SU-DHL-6 (cell line): ENCODE measurements at regions not wholly inside any gene's neighbourhood (a gene's known extent, or its start where the extent isn't known, plus 50 kb on each side); places are given as distances from the start of the nearest gene placed in this dataset.

Source experiments
- H2AFZ ChIP-seq: fragments of 200-600 bp; sonication (generic); 2 replicates; pipeline ENCODE4 v1.6.1; 2014; ENCODE audit warnings: low read depth, mild to moderate bottlenecking, moderate library complexity, mixed read lengths, antibody characterized with exemption, low read length; ENCODE audit not compliant: severe bottlenecking
- H3F3A ChIP-seq: fragments of 200-600 bp; shearing (Covaris generic); 2 replicates; pipeline ENCODE4 v1.6.0; 2016; ENCODE audit warnings: antibody characterized with exemption, mild to moderate bottlenecking; ENCODE audit not compliant: insufficient read depth
- H3K27ac ChIP-seq: fragments of 200-600 bp; sonication (generic); 2 replicates; pipeline ENCODE4 v1.5.1; 2016; ENCODE audit warnings: low read depth, mild to moderate bottlenecking, low read length, moderate library complexity, mixed read lengths
- H3K27me3 ChIP-seq: fragments of 200-600 bp; sonication (generic), shearing (Covaris generic); 2 replicates; pipeline ENCODE4 v1.6.0; 2014; ENCODE audit warnings: mild to moderate bottlenecking, low read length
- H3K36me3 ChIP-seq: fragments of 200-600 bp; sonication (generic); 2 replicates; pipeline ENCODE4 v1.6.1; 2014; ENCODE audit warnings: mild to moderate bottlenecking, low read length, mixed read lengths
- H3K4me2 ChIP-seq: fragments of 300-600, 200-600 bp; shearing (Covaris generic), sonication (generic); 2 replicates; pipeline ENCODE4 v1.6.0; 2014; ENCODE audit warnings: low read length, low read depth, mild to moderate bottlenecking; ENCODE audit not compliant: poor library complexity, severe bottlenecking
- H3K4me3 ChIP-seq: fragments of 200-600 bp; sonication (generic); 2 replicates; pipeline ENCODE4 v1.5.1; 2014; ENCODE audit warnings: antibody characterized with exemption, low read length, mild to moderate bottlenecking, mixed read lengths; ENCODE audit not compliant: insufficient read depth, poor library complexity, severe bottlenecking
- H3K79me2 ChIP-seq: fragments of 200-600 bp; sonication (generic); 2 replicates; pipeline ENCODE4 v1.6.1; 2014; ENCODE audit warnings: mild to moderate bottlenecking, low read length, moderate library complexity; ENCODE audit not compliant: insufficient read depth
- H3K9ac ChIP-seq: fragments of 200-600 bp; sonication (generic); 2 replicates; pipeline ENCODE4 v1.7.0; 2014; ENCODE audit warnings: mild to moderate bottlenecking, low read length
- H3K9me2 ChIP-seq: fragments of 200-600 bp; sonication (generic); replicated peaks from 2 replicates; pipeline ENCODE4 v1.6.1; 2014; ENCODE audit warnings: low read length; ENCODE audit not compliant: insufficient read depth
- H3K9me3 ChIP-seq: fragments of 200-600 bp; sonication (generic); 2 replicates; pipeline ENCODE4 v1.6.1; 2014; ENCODE audit warnings: low read length, mixed read lengths; ENCODE audit not compliant: insufficient read depth
- H4K20me1 ChIP-seq: fragments of 200-600 bp; sonication (generic); 2 replicates; pipeline ENCODE4 v1.6.1; 2014; ENCODE audit warnings: low read depth, mild to moderate bottlenecking, antibody characterized with exemption, low read length, moderate library complexity, mixed read lengths
- EZH2phosphoT487 ChIP-seq: fragments of 200-600 bp; sonication (generic), shearing (Covaris generic); conservative IDR thresholded peaks from 2 replicates; pipeline ENCODE4 v1.6.1; 2018; ENCODE audit warnings: mild to moderate bottlenecking, antibody characterized with exemption, low read length, moderate library complexity, mixed read lengths
- TF ChIP-seq, protein P1 (sequence below): fragments of 200-600 bp; sonication (generic); IDR thresholded peaks from one replicate; pipeline ENCODE4 v1.5.1; 2017; ENCODE audit warnings: antibody characterized with exemption, mild to moderate bottlenecking, low read length, moderate library complexity; ENCODE audit not compliant: insufficient read depth, poor library complexity, severe bottlenecking

DNA sequence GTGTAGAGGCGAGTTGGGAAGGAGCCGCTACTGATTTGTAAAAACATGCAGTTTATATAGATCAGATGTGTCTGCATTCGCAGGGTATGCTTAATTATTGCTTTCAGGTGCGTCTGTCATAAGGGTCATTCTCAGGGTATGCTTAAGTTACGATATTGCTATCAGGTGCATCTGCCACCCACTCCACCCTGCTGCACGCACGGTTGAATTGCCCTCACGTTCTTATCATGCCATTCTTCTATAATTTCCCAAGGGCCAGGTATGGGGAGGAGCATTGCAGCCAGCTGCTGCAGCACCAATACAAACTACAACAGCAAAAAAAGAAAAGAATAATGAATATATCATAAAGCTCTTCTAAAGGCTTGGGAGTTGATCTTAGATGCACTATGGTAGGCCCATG, 230.0 kb downstream of the KBTBD8 start:
- H3K4me2 ChIP-seq = no peak overlapping the region
- H3K79me2 ChIP-seq = no peaks in the 10 kb centered on the region
- H3K27ac ChIP-seq = no peak overlapping the region
- no peak overlapping the region for H3K4me3 ChIP-seq
- no peak overlapping the region for H3K9ac ChIP-seq
- H4K20me1 ChIP-seq = no peaks in the 10 kb centered on the region
- TF ChIP-seq, protein P1, sequence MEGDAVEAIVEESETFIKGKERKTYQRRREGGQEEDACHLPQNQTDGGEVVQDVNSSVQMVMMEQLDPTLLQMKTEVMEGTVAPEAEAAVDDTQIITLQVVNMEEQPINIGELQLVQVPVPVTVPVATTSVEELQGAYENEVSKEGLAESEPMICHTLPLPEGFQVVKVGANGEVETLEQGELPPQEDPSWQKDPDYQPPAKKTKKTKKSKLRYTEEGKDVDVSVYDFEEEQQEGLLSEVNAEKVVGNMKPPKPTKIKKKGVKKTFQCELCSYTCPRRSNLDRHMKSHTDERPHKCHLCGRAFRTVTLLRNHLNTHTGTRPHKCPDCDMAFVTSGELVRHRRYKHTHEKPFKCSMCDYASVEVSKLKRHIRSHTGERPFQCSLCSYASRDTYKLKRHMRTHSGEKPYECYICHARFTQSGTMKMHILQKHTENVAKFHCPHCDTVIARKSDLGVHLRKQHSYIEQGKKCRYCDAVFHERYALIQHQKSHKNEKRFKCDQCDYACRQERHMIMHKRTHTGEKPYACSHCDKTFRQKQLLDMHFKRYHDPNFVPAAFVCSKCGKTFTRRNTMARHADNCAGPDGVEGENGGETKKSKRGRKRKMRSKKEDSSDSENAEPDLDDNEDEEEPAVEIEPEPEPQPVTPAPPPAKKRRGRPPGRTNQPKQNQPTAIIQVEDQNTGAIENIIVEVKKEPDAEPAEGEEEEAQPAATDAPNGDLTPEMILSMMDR = no peak
- TF ChIP-seq EZH2phosphoT487 = no peak
- no peaks in the 10 kb centered on the region for H3K36me3 ChIP-seq
- no peaks in the 10 kb centered on the region for H3K9me3 ChIP-seq
- no peak overlapping the region for H2AFZ ChIP-seq
- no peaks in the 10 kb centered on the region for H3K9me2 ChIP-seq
- H3F3A ChIP-seq = no peaks in the 10 kb centered on the region
- H3K27me3 ChIP-seq = no peaks in the 10 kb centered on the region

DNA sequence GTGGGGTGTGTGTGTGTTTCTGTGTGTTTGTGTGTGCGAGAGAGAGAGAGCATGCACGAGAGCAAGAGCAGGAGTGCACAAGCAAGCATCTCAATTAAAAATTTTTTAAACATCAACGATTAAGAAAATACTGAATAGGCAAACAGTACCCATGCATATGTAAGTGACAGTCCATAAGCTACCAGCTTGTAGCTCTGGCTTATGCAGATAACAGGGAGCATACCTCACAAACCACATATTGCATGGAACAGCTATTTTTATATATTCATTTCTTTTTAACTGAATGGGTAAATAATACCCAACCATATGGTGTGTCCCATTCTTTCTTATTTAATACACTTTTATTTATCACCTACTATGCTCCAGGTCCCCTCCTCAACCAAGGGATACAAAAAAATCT, 234.5 kb downstream of the KBTBD8 start:
- Histone ChIP-seq H3K4me2 (no peak overlapping the region), H3K79me2 (no peaks in the 10 kb centered on the region), H3K4me3 (no peak overlapping the region), H4K20me1 (no peaks in the 10 kb centered on the region), H3K36me3 (no peaks in the 10 kb centered on the region), H3K9me3 (no peaks in the 10 kb centered on the region), H3K27me3 (no peaks in the 10 kb centered on the region), H3K9me2 (no peaks in the 10 kb centered on the region), H3K9ac (no peak overlapping the region), H3F3A (no peaks in the 10 kb centered on the region), H3K27ac (no peak overlapping the region), H2AFZ (no peak overlapping the region)
- no peak for TF ChIP-seq EZH2phosphoT487
- TF ChIP-seq, protein P1 = no peak

DNA sequence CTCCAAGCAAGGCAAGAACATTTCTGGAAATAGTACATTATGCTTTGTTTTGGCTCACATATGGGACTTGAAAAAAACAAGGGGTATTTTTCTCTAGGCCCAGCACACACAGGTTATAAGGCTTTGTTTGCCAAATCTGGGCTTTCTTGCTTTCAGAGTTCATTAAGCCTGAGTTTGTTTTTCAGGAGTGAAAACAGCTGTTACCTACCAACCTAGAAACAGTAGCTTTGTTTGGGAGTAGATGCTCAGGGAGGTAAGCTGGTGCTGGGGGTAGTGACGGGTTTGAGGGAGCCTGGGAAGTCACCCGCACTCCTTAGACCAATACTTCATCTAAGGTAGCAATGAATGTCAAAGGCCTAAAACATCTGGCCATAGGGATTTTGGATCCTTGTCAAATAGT, 241.2 kb downstream of the KBTBD8 start:
- Histone ChIP-seq H3K9me2 (no peaks in the 10 kb centered on the region), H3K36me3 (no peaks in the 10 kb centered on the region), H3K79me2 (no peaks in the 10 kb centered on the region), H3K9ac (no peak overlapping the region), H3F3A (no peaks in the 10 kb centered on the region), H3K4me3 (no peak overlapping the region), H3K27me3 (no peaks in the 10 kb centered on the region), H3K4me2 (no peak overlapping the region), H2AFZ (no peak overlapping the region), H3K9me3 (no peaks in the 10 kb centered on the region), H3K27ac (no peak overlapping the region), H4K20me1 (no peaks in the 10 kb centered on the region)
- TF ChIP-seq, protein P1 = no peak
- no peak for TF ChIP-seq EZH2phosphoT487
